GM23338 (cell line): ENCODE measurements at regions not wholly inside any gene's neighbourhood (a gene's known extent, or its start where the extent isn't known, plus 50 kb on each side); places are given as distances from the start of the nearest gene placed in this dataset.

ENCODE experiments used
- ATAC-seq: fragments of 200-7000 bp; cut with Tn5 transposase; 3 replicates; pipeline ENCODE4 v1.9.1; 2020
- DNase-seq: peaks from one replicate; pipeline ENCODE4 v3.0.0-alpha.2; 2015; ENCODE audit warnings: low spot score
- H2AFZ ChIP-seq: fragments of 200-600 bp; sonication (generic); 2 replicates; pipeline ENCODE4 v1.8.0; 2016; ENCODE audit warnings: antibody characterized with exemption, mild to moderate bottlenecking, moderate library complexity
- H3F3A ChIP-seq: fragments of 200-600 bp; sonication (generic); replicated peaks from 2 replicates; pipeline ENCODE4 v1.8.0; 2017; ENCODE audit warnings: antibody characterized with exemption, mixed run types, low read depth
- H3K27ac ChIP-seq: fragments of 200-600 bp; sonication (generic); 2 replicates; pipeline ENCODE4 v1.6.1; 2016; ENCODE audit warnings: low read depth
- H3K27me3 ChIP-seq: fragments of 200-600 bp; sonication (generic); 2 replicates; pipeline ENCODE4 v1.8.0; 2016; ENCODE audit warnings: mild to moderate bottlenecking, mixed run types, moderate library complexity; ENCODE audit not compliant: insufficient read depth
- H3K36me3 ChIP-seq: fragments of 200-600 bp; sonication (generic); 2 replicates; pipeline ENCODE4 v1.8.0; 2016; ENCODE audit warnings: mild to moderate bottlenecking; ENCODE audit not compliant: insufficient read depth
- H3K4me1 ChIP-seq: fragments of 200-600 bp; sonication (generic); 2 replicates; pipeline ENCODE4 v1.8.0; 2016; ENCODE audit warnings: mild to moderate bottlenecking, moderate library complexity; ENCODE audit not compliant: insufficient read depth
- H3K4me2 ChIP-seq: fragments of 200-600 bp; sonication (generic); 2 replicates; pipeline ENCODE4 v1.7.1; 2017; ENCODE audit warnings: mixed run types
- H3K4me3 ChIP-seq: fragments of 200-600 bp; sonication (generic); 2 replicates; pipeline ENCODE4 v1.6.1; 2016; ENCODE audit warnings: mixed run types
- H3K79me2 ChIP-seq: fragments of 200-600 bp; sonication (generic); replicated peaks from 2 replicates; pipeline ENCODE4 v1.8.0; 2017; ENCODE audit warnings: mild to moderate bottlenecking; ENCODE audit not compliant: insufficient read depth
- H3K9me2 ChIP-seq: fragments of 200-600 bp; sonication (generic); 2 replicates; pipeline ENCODE4 v1.8.0; 2017; ENCODE audit not compliant: insufficient read depth
- H4K20me1 ChIP-seq: fragments of 200-600 bp; sonication (generic); replicated peaks from 2 replicates; pipeline ENCODE4 v1.8.0; 2017; ENCODE audit warnings: mild to moderate bottlenecking; ENCODE audit not compliant: insufficient read depth
- H3K27ac Mint-ChIP-seq: 2 replicates; pipeline ENCODE4 v1.8.0; 2020; ENCODE audit warnings: inconsistent platforms, mild to moderate bottlenecking, moderate library complexity, mixed read lengths
- H3K27me3 Mint-ChIP-seq: 3 replicates; pipeline ENCODE4 v1.8.0; 2022; ENCODE audit warnings: low read depth, mild to moderate bottlenecking, moderate library complexity, mixed read lengths, inconsistent platforms; ENCODE audit not compliant: insufficient read depth, poor library complexity
- H3K36me3 Mint-ChIP-seq: 3 replicates; pipeline ENCODE4 v1.8.0; 2021; ENCODE audit warnings: low read depth, mild to moderate bottlenecking, inconsistent platforms, moderate library complexity, mixed read lengths
- H3K4me1 Mint-ChIP-seq: 3 replicates; pipeline ENCODE4 v1.8.0; 2020; ENCODE audit warnings: mild to moderate bottlenecking, inconsistent platforms, mixed read lengths
- H3K4me3 Mint-ChIP-seq: 3 replicates; pipeline ENCODE4 v1.8.0; 2021; ENCODE audit warnings: moderate library complexity, mild to moderate bottlenecking, inconsistent platforms, mixed read lengths
- H3K9me3 Mint-ChIP-seq: 3 replicates; pipeline ENCODE4 v1.8.0; 2020; ENCODE audit warnings: moderate library complexity, mild to moderate bottlenecking, inconsistent platforms, mixed read lengths
- CREB1 ChIP-seq: fragments of 250-450 bp; sonication (Bioruptor Pico); IDR thresholded peaks from 2 replicates; pipeline ENCODE4 v1.5.0; 2020; ENCODE audit warnings: low read depth, mild to moderate bottlenecking, moderate library complexity
- ETS1 ChIP-seq: IDR thresholded peaks from 2 replicates; pipeline ENCODE4 v1.6.1; 2016; ENCODE audit warnings: antibody characterized with exemption
- EZH2phosphoT487 ChIP-seq: fragments of 200-600 bp; sonication (generic); IDR thresholded peaks from one replicate; pipeline ENCODE4 v1.8.1; 2018; ENCODE audit warnings: antibody characterized with exemption; ENCODE audit not compliant: unreplicated experiment
- JUNB ChIP-seq: IDR thresholded peaks from one replicate; pipeline ENCODE4 v1.6.1; 2016; ENCODE audit warnings: antibody characterized with exemption; ENCODE audit not compliant: unreplicated experiment
- NANOG ChIP-seq: IDR thresholded peaks from 2 replicates; pipeline ENCODE4 v1.6.1; 2016; ENCODE audit warnings: antibody characterized with exemption, borderline replicate concordance
- POLR2AphosphoS5 ChIP-seq: IDR thresholded peaks from 2 replicates; pipeline ENCODE4 v1.6.1; 2016; ENCODE audit warnings: antibody characterized with exemption, low read depth
- ZNF114 ChIP-seq: fragments of 250-450 bp; sonication (Bioruptor Pico); IDR thresholded peaks from 2 replicates; pipeline ENCODE4 v1.5.0; 2020; ENCODE audit warnings: mild to moderate bottlenecking, moderate library complexity
- ZNF331 ChIP-seq: fragments of 250-450 bp; sonication (Bioruptor Pico); IDR thresholded peaks from 2 replicates; pipeline ENCODE4 v1.5.0; 2020; ENCODE audit warnings: low read depth, mild to moderate bottlenecking, moderate library complexity
- TF ChIP-seq, protein P1 (sequence below), 2 experiments: fragments of 200-600 bp in 1 of 2; sonication (generic) in 1 of 2; conservative IDR thresholded peaks; 2 replicates each; pipeline versions ENCODE4 v1.5.1 to v1.6.1; 2016 to 2017; ENCODE audit warnings: antibody characterized with exemption in 2 of 2, low read depth in 2 of 2, mild to moderate bottlenecking in 2 of 2, moderate library complexity in 1 of 2
- TF ChIP-seq, protein P2 (sequence below): IDR thresholded peaks from one replicate; pipeline ENCODE4 v1.6.1; 2018; ENCODE audit warnings: antibody characterized with exemption; ENCODE audit not compliant: unreplicated experiment

DNA sequence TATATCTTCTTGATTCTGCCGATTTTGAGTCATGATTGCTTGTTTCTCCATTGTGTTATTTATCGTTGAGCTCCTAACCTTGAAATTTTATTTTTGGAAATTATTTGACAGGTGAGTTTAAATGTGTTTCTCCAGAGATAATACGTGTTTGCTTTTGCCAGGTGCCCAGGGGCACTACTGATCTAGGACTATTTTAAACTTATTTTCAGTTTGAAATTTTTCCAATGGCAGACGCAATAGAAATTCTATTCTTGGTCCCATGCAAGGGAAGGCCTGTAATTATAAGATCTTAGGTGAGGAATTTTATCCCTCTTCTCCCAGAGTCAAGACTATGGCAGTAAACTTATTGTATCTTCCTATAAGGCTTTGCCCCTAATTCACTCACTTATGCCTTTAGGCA is 252.8 kb downstream of the AEBP2 start:
- no peaks in the 10 kb centered on the region for H3K36me3 Mint-ChIP-seq
- Histone ChIP-seq H3K27me3 (no peaks in the 10 kb centered on the region), H2AFZ (no peak overlapping the region), H3K79me2 (no peaks in the 10 kb centered on the region), H3K4me2 (no peak overlapping the region), H3K4me1 (no peaks in the 10 kb centered on the region), H3K36me3 (no peaks in the 10 kb centered on the region), H3K9me2 (no peaks in the 10 kb centered on the region), H3F3A (no peaks in the 10 kb centered on the region), H3K4me3 (no peak overlapping the region), H3K27ac (no peak overlapping the region), H4K20me1 (no peaks in the 10 kb centered on the region)
- H3K4me3 Mint-ChIP-seq, result no peak overlapping the region
- peaks cover 5% of the 10 kb centered on the region for H3K27me3 Mint-ChIP-seq
- H3K9me3 Mint-ChIP-seq, result no peaks in the 10 kb centered on the region
- TF ChIP-seq NANOG, result no peak
- TF ChIP-seq ZNF331 (CRISPR knock-in tag), result no peak
- TF ChIP-seq CREB1, result no peak
- TF ChIP-seq, protein P1, sequence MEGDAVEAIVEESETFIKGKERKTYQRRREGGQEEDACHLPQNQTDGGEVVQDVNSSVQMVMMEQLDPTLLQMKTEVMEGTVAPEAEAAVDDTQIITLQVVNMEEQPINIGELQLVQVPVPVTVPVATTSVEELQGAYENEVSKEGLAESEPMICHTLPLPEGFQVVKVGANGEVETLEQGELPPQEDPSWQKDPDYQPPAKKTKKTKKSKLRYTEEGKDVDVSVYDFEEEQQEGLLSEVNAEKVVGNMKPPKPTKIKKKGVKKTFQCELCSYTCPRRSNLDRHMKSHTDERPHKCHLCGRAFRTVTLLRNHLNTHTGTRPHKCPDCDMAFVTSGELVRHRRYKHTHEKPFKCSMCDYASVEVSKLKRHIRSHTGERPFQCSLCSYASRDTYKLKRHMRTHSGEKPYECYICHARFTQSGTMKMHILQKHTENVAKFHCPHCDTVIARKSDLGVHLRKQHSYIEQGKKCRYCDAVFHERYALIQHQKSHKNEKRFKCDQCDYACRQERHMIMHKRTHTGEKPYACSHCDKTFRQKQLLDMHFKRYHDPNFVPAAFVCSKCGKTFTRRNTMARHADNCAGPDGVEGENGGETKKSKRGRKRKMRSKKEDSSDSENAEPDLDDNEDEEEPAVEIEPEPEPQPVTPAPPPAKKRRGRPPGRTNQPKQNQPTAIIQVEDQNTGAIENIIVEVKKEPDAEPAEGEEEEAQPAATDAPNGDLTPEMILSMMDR (conservative IDR thresholded peaks at IDR 0.05; ENCODE audit: low read depth in 2 of 2), result no peak
- no peak for TF ChIP-seq EZH2phosphoT487
- TF ChIP-seq ETS1, result no peak
- TF ChIP-seq, protein P2, sequence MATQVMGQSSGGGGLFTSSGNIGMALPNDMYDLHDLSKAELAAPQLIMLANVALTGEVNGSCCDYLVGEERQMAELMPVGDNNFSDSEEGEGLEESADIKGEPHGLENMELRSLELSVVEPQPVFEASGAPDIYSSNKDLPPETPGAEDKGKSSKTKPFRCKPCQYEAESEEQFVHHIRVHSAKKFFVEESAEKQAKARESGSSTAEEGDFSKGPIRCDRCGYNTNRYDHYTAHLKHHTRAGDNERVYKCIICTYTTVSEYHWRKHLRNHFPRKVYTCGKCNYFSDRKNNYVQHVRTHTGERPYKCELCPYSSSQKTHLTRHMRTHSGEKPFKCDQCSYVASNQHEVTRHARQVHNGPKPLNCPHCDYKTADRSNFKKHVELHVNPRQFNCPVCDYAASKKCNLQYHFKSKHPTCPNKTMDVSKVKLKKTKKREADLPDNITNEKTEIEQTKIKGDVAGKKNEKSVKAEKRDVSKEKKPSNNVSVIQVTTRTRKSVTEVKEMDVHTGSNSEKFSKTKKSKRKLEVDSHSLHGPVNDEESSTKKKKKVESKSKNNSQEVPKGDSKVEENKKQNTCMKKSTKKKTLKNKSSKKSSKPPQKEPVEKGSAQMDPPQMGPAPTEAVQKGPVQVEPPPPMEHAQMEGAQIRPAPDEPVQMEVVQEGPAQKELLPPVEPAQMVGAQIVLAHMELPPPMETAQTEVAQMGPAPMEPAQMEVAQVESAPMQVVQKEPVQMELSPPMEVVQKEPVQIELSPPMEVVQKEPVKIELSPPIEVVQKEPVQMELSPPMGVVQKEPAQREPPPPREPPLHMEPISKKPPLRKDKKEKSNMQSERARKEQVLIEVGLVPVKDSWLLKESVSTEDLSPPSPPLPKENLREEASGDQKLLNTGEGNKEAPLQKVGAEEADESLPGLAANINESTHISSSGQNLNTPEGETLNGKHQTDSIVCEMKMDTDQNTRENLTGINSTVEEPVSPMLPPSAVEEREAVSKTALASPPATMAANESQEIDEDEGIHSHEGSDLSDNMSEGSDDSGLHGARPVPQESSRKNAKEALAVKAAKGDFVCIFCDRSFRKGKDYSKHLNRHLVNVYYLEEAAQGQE, result no peak
- TF ChIP-seq JUNB, result no peak
- TF ChIP-seq POLR2AphosphoS5, result no peak
- no peak overlapping the region for H3K27ac Mint-ChIP-seq
- no peaks in the 10 kb centered on the region for H3K4me1 Mint-ChIP-seq
- ATAC-seq (no peak), DNase-seq (no peak)

- Histone ChIP-seq H3K27me3 (no peaks in the 10 kb centered on the region), H3K4me3 (no peak overlapping the region), H3K4me1 (no peaks in the 10 kb centered on the region), H3K4me2 (no peak overlapping the region), H3K36me3 (no peaks in the 10 kb centered on the region), H3K79me2 (no peaks in the 10 kb centered on the region), H3F3A (no peaks in the 10 kb centered on the region), H4K20me1 (no peaks in the 10 kb centered on the region), H2AFZ (no peak overlapping the region), H3K9me2 (no peaks in the 10 kb centered on the region), H3K27ac (no peak overlapping the region)
- Mint-ChIP-seq H3K36me3 (no peaks in the 10 kb centered on the region), H3K9me3 (no peaks in the 10 kb centered on the region), H3K4me1 (no peaks in the 10 kb centered on the region), H3K27ac (no peak overlapping the region), H3K4me3 (no peak overlapping the region), H3K27me3 (peaks cover 5% of the 10 kb centered on the region)
- ATAC-seq (no peak), DNase-seq (no peak)
- TF ChIP-seq JUNB (no peak), POLR2AphosphoS5 (no peak), ZNF114 (CRISPR knock-in tag) (no peak), NANOG (no peak), CREB1 (no peak)
- TF ChIP-seq, protein P1 (conservative IDR thresholded peaks at IDR 0.05; ENCODE audit: low read depth in 2 of 2), result no peak
- TF ChIP-seq, protein P2, result no peak
Measured at GRCh38 chr12:19692566-19692965, 253.3 kb downstream of the AEBP2 start.
